Stimulated activated CD8-positive, alpha-beta memory T cell treated with anti-CD3 and anti-CD28 coated beads, Interleukin-7, amount 100 ng/mL, for 4 hours (primary cell): ENCODE measurements at regions not wholly inside any gene's neighbourhood (a gene's known extent, or its start where the extent isn't known, plus 50 kb on each side); places are given as distances from the start of the nearest gene placed in this dataset.

Experiments
- DNase-seq, 2 donors: peaks; one replicate each; pipeline ENCODE4 v3.0.0-alpha.2; 2020; ENCODE audit warnings: low read depth in 2 of 2

DNA sequence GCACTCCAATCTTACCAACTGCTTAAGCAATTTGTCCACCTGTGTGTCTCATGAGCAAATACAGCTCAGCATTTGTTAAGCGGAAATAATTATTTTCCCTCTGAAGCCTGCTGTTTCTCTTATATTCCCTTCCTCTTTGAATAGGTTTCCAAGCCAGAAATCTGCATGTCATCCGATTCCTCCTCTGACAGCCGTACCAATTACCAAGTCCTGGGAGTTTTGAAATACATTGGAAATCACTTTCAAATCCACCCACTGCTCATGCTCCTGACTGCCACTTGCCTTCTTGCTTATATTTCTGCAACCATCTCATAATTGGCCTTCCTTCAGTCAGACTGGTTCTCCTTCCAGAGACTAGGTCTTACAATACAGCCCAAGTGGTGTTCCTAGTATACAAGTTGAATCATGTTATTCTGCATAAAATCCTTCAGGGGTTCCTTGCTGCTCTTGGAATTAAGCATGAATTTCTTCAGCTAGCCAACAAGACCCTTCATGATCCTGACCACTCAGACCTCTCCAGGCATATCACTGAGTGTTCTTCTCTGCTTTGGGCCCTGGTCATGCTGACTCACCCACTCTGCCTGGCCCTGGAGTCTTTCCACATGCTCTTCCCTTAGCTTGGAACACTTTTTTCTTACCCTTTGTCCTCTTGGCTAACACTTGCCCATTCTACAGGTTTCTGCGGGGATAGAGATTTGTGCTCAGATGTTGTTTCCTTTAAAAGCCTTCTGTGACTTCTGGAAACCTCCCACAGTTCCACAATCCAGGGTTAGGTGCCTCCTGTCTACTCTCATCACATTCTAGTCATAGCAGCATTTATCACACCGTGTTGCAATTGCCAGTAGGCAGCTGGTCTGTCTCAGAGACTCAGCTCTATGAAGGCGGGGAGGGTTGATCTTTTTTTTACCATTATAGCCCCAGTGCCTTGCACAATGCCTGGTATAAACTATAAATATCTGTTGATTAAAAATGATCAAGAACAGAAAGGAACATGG, 157.6 kb downstream of the ARL6IP6 start:
- DNase-seq: no peak

- no peak for DNase-seq
Observed at GRCh38 chr2:152874955-152875354, 156.5 kb downstream of the ARL6IP6 start.

DNA sequence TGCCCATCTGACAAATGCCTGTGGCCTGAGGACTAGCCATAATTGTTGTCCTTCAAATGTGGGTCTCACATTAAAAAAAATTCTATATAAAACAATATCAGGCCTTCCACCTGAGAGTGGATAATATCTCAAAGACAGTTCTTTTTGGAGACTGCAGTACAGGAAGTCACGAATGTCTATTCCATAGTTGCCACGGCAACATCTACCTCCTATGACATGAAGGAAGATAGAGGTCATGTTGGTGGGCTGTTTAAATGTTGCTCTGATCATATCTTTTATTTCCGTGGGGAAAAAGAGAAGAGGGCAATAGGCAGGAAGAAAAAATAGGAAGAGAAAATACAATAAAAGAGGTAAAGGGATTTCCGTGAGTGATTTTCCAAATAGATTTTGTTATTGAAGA, 151.8 kb downstream of the ARL6IP6 start:
- no peak for DNase-seq

DNA sequence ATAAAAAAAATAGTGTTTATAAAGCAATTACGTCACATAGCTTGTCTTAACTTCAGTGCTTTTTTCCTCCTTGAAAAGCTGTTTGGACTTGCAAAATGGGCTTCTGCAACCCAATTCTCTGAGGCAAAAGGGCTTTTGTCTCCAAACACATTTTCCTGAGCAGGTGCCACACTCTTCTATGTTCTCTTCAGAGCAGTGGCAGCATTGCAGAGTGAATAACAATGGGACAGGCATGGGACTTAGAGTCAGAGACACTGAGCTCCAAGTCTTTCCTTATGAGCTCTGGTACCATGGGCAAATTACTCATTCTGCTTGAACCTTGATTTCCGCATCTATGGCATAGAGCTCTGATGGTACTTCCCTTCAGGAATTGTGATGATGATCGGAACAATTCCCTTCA, 149.0 kb downstream of the ARL6IP6 start:
- no peak for DNase-seq

DNA sequence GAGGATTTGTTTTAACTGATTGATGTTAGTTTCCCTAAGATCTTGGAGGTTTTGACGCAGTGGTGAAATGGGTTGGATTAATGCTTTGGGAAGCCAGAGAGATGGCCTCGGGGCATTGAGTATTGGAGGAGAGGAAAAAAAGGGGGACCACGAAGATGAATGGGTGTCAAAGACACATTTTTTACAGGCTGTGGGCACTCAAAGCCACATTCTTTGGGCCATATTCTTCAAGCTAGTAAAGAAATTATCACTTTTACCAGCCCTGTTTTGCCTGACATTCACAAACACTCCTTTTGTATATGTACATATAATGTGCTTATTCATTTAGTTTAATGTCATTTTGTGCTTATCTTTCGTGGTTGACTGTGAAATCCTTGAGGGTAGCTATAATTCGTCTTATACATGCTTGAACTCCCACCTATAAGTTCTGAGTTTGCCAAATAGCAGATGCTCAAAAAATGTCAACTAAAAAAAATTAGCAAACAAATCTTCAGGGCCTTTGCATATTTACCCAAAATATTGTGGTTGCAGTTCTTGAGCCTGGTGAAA, 146.3 kb downstream of the ARL6IP6 start:
- DNase-seq: no peak

- no peak for DNase-seq
Observed at GRCh38 chr2:152863826-152864225, 145.4 kb downstream of the ARL6IP6 start.

DNA sequence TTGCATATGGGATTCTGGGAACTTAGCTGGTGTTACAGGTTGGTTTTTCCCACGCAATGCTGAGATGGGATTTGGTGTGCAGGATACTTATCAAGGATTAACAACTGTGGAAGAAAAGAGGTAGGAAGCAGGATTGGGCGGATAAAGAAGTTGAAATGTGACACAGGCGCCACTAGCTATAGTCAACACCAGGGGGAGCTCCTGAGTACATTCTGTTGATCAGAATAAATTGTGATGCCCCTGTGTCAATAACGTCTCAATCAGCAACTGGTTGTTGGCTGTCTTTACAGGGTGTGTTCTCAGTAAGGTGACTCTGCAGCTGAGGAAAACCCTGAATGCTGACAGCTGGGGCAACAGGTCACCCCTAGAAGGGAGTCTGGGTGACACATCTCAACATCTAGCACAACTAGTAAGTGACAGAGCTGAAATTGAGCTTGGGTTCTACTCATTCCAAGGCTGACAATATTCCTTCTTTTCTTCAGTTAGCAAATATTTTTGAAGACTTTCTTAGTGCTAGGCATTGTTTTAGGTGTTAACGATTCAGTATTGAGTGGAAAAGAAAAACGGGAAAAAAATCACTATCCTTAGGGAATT, 143.0 kb downstream of the ARL6IP6 start:
- no peak for DNase-seq

- no peak for DNase-seq
Observed at GRCh38 chr2:152858594-152859265, 140.3 kb downstream of the ARL6IP6 start.

GRCh38 chr2:152846697-152847470, 128.5 kb downstream of the ARL6IP6 start:
- no peak for DNase-seq

DNA sequence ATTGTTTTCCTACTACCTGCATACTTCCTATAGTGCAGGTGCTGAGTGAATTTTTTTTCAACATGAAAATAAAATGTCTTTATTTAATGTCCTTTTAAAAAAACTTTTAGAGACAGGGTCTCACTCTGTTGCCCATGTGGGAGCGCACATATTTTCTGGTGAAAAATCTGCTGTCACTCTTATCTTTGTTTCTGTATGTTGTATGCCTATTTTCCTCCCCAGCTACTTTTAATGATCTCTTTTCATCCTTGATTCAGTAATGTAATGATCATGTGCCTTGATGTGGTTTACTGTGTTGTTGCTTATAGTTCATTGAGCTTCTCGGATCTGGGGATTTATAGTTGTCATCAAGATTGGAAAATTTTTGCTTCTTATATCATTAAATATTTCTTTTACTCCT, 117.3 kb downstream of the ARL6IP6 start:
- DNase-seq: no peak

DNA sequence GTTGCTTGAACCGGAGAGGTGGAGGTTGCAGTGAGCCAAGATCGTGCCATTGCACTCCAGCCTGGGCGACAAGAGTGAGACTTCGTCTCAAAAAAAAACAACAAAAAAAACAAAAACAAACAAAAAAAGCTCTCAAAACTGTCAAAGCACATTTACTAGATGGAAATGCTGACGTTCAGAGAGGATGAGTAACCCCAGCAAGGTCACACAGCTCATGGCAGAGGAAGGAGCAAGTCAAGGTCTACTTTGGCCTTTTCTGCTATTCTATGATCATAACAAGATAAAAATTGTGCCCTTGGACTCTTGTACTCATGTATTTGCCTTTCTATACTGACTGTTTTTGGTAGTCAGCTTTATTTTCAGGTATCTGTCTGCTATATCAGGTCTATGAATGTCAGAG, 109.5 kb downstream of the ARL6IP6 start:
- DNase-seq: no peak

DNA sequence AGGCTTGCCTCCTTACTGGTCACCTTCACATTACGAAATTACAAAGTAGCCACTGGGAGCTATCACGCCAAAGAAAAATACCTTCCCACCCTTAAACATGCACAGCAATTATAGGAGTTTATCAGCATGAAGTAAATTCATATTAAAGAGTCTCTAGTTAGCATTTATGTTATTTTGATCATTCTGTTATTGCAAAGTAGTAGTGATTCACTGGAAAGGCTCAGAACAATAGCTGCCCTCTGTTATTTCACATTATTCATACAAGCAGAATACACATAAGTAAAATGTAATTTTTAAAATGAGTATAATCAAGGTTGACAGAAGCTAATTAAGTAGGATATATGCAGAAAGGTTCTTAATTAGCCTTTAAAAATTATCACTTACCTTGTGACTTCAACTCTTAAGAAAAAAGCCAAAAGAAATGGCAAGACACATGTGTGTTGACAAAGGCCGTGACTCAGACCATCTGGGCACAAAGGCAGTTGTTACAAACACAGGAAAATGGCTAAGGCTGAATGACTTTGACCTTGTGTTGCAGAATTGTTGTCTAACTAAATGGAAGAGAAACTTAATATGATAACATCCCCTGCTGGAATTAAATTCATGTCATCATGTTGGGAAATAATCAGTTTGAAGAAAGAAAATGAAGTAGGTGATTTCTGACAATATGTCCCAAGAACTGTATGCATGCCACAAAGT, 108.3 kb downstream of the ARL6IP6 start:
- no peak for DNase-seq

DNA sequence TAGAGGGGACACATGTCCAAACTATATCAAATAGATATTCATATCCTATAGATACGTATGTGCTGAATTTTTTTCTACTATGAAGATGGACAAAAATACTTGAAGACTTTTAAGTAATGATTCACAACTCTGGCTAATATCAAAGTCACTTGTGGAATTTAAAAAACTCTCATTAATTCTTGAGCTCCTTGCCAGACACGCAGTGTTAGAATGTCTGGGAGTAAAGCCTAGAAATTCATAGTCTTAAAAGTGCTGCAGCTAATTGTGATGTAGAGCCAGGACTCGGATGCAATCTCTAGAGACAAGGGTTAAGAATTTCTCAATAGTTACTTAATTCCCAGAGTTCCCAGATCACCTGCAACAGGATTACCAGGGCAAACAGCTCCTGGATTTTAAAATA, 107.4 kb downstream of the ARL6IP6 start:
- no peak for DNase-seq

GRCh38 chr2:152823905-152824304, 105.5 kb downstream of the ARL6IP6 start:
- DNase-seq: no peak

GRCh38 chr2:152822676-152823075, 104.3 kb downstream of the ARL6IP6 start:
- no peak for DNase-seq

GRCh38 chr2:152820048-152820447, 101.6 kb downstream of the ARL6IP6 start:
- no peak for DNase-seq

DNA sequence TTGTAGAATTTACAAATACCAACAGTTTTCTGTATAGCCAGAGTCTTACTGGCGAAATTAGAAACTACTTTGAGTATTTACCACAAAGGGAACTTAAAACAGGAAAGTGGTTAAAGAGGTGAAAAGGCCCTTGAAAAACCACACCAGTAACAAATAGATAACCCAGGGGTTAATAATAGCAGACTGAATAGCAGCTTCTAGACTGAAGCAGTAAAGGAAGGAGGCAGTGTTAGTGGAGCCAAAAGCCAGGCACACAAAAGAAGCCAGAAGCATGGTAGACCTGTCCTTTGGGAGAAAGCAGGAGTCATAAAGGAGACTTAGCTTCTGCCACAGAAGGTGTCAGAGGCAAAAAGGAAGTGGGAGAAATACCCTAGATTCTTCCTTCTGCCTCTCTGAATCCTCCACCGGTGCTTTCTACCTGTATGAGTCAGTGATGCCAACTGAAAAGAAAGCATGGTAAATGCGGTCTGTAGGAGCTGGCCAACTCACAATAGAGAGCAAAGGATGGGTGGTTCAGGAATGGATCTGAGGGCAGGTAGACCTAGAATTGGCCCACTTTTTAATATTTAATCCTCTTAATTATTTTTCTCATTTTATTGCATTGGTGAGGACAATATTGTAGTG, 97.3 kb downstream of the ARL6IP6 start:
- no peak for DNase-seq

DNA sequence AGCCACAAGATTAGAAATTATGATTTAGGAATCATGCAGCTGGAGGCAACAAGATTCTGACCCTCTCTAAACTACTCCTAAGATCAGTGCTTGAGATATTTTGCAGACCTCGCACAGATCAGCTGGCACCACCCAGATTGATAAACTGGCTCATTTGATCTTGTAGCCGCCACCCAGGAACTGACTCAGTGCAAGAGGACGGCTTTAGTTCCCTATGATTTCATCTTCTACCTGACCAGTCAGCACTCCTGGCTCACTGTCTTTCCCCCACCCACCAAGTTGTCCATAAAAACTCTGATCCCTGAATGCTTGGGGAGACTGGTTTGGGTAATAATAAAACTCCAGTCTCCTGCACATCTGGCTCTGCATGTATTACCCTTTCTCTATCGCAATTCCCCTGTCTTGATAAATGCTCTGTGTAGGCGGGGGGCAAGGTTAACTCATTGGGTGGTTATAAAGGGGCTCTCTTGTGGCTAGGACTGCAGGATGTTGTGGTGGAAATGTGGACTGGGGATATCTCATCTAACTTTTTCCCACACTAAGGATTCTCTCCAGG, 96.1 kb downstream of the ARL6IP6 start:
- no peak for DNase-seq

- no peak for DNase-seq
Observed at GRCh38 chr2:152813351-152813750, 94.9 kb downstream of the ARL6IP6 start.
